ENCODE measurements at regions not wholly inside any gene's neighbourhood (a gene's known extent, or its start where the extent isn't known, plus 50 kb on each side); places are given as distances from the start of the nearest gene placed in this dataset.

GRCh38 chrX:125507119-125507518, 187.4 kb downstream of the TEX13C start:
- Histone ChIP-seq H3K36me3 (ENCODE audit: low read depth) (no peaks in the 10 kb centered on the region), H3K27ac (ENCODE audit: poor library complexity, severe bottlenecking) (peak overlapping the region; percentile 69), H3K9me3 (ENCODE audit: severe bottlenecking) (no peaks in the 10 kb centered on the region), H3K4me1 (ENCODE audit: insufficient read depth, poor library complexity, severe bottlenecking) (peaks cover 20% of the 10 kb centered on the region), H3K4me3 (ENCODE audit: severe bottlenecking) (no peak overlapping the region), H3K27me3 (ENCODE audit: insufficient read depth, poor library complexity, severe bottlenecking) (no peaks in the 10 kb centered on the region)
- TF ChIP-seq CTCF (IDR thresholded peaks at IDR 0.05; ENCODE audit: poor library complexity, severe bottlenecking) = no peak
- no peak for DNase-seq (ENCODE audit: low spot score)
- ATAC-seq (ENCODE audit: low read depth) = peak; percentile 99

- ATAC-seq (ENCODE audit: low read depth) (no peak), DNase-seq (ENCODE audit: low spot score) (no peak)
These were observed 200.4 kb downstream of the TEX13C start for GRCh38 chrX:125520029-125520428.

GRCh38 chrX:125522752-125523151, 203.1 kb downstream of the TEX13C start:
- no peak overlapping the region for H3K27ac ChIP-seq (ENCODE audit: poor library complexity, severe bottlenecking)
- ATAC-seq (ENCODE audit: low read depth) = no peak
- no peaks in the 10 kb centered on the region for H3K36me3 ChIP-seq (ENCODE audit: low read depth)
- no peaks in the 10 kb centered on the region for H3K4me1 ChIP-seq (ENCODE audit: insufficient read depth, poor library complexity, severe bottlenecking)
- no peaks in the 10 kb centered on the region for H3K27me3 ChIP-seq (ENCODE audit: insufficient read depth, poor library complexity, severe bottlenecking)
- no peak for TF ChIP-seq CTCF (IDR thresholded peaks at IDR 0.05; ENCODE audit: poor library complexity, severe bottlenecking)
- DNase-seq (ENCODE audit: low spot score) = no peak
- no peaks in the 10 kb centered on the region for H3K9me3 ChIP-seq (ENCODE audit: severe bottlenecking)
- no peak overlapping the region for H3K4me3 ChIP-seq (ENCODE audit: severe bottlenecking)

More at GRCh38 chrX:125520029-125520428, 200.4 kb downstream of the TEX13C start:
- H3K9me3 ChIP-seq (ENCODE audit: severe bottlenecking) = no peaks in the 10 kb centered on the region
- no peaks in the 10 kb centered on the region for H3K4me1 ChIP-seq (ENCODE audit: insufficient read depth, poor library complexity, severe bottlenecking)
- no peaks in the 10 kb centered on the region for H3K27me3 ChIP-seq (ENCODE audit: insufficient read depth, poor library complexity, severe bottlenecking)
- no peaks in the 10 kb centered on the region for H3K36me3 ChIP-seq (ENCODE audit: low read depth)
- no peak overlapping the region for H3K27ac ChIP-seq (ENCODE audit: poor library complexity, severe bottlenecking)
- no peak overlapping the region for H3K4me3 ChIP-seq (ENCODE audit: severe bottlenecking)
- no peak for TF ChIP-seq CTCF (IDR thresholded peaks at IDR 0.05; ENCODE audit: poor library complexity, severe bottlenecking)

- DNase-seq (ENCODE audit: low spot score) (no peak), ATAC-seq (ENCODE audit: low read depth) (no peak)
- Histone ChIP-seq H3K4me1 (ENCODE audit: insufficient read depth, poor library complexity, severe bottlenecking) (no peaks in the 10 kb centered on the region), H3K36me3 (ENCODE audit: low read depth) (no peaks in the 10 kb centered on the region), H3K27ac (ENCODE audit: poor library complexity, severe bottlenecking) (no peak overlapping the region), H3K9me3 (ENCODE audit: severe bottlenecking) (no peaks in the 10 kb centered on the region), H3K27me3 (ENCODE audit: insufficient read depth, poor library complexity, severe bottlenecking) (no peaks in the 10 kb centered on the region), H3K4me3 (ENCODE audit: severe bottlenecking) (no peak overlapping the region)
- TF ChIP-seq CTCF (IDR thresholded peaks at IDR 0.05; ENCODE audit: poor library complexity, severe bottlenecking) = no peak
These were observed 212.9 kb downstream of the TEX13C start for GRCh38 chrX:125532411-125533089.

- H3K9me3 ChIP-seq (ENCODE audit: severe bottlenecking) = no peaks in the 10 kb centered on the region
- H3K27me3 ChIP-seq (ENCODE audit: insufficient read depth, poor library complexity, severe bottlenecking) = no peaks in the 10 kb centered on the region
- no peak for DNase-seq (ENCODE audit: low spot score)
- TF ChIP-seq CTCF (IDR thresholded peaks at IDR 0.05; ENCODE audit: poor library complexity, severe bottlenecking) = no peak
- no peaks in the 10 kb centered on the region for H3K36me3 ChIP-seq (ENCODE audit: low read depth)
- H3K27ac ChIP-seq (ENCODE audit: poor library complexity, severe bottlenecking) = no peak overlapping the region
- ATAC-seq (ENCODE audit: low read depth) = no peak
- H3K4me3 ChIP-seq (ENCODE audit: severe bottlenecking) = no peak overlapping the region
- H3K4me1 ChIP-seq (ENCODE audit: insufficient read depth, poor library complexity, severe bottlenecking) = no peaks in the 10 kb centered on the region
These were observed 213.7 kb downstream of the TEX13C start for GRCh38 chrX:125533352-125533751.

Measured in RWPE2 (cell line).